ENCODE measurements at regions not wholly inside any gene's neighbourhood (a gene's known extent, or its start where the extent isn't known, plus 50 kb on each side); places are given as distances from the start of the nearest gene placed in this dataset.

DNA sequence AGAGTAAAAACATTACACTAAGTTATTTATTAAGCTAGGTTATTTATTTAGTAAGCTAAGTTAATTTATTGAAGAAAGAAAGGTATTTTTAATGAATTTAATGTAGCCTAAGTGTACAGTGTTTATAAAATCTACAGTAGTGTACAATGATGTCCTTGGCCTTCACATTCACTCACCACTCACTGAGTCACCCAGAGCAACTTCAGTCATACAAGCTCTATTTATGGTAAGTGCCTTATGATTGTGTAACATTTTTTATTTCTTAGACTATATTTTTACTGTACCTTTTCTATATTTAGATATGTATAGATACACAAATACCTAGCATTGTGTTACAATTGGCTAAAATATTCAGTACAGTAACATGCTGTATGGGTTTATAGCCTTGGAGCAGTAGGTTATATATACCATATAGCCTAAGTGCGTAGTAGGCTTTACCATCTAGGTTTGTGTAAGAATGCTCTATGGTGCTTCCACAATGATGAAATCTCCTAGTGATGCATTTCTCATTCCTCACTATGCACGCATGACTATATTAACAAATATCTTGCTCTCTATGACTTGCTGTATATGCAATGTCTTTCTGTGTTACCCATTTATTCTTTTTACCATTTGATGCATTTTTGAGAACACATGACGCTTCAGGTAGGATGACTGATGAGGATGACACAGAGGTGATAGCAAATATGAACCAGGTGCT, 309.6 kb upstream of the ATXN7L3B start:
- H3K9me3 Mint-ChIP-seq (ENCODE audit: low read depth), result no peaks in the 10 kb centered on the region
- no peak overlapping the region for H3K4me3 Mint-ChIP-seq (ENCODE audit: low read depth)
- no peak overlapping the region for H3K27ac Mint-ChIP-seq
- DNase-seq (ENCODE audit: low spot score, unreplicated experiment), result no peak
- H3K4me1 Mint-ChIP-seq (ENCODE audit: low read depth), result peaks cover 5% of the 10 kb centered on the region
- no peaks in the 10 kb centered on the region for H3K36me3 Mint-ChIP-seq (ENCODE audit: insufficient read depth)
- H3K27me3 Mint-ChIP-seq, result no peaks in the 10 kb centered on the region
- TF ChIP-seq, protein P1, sequence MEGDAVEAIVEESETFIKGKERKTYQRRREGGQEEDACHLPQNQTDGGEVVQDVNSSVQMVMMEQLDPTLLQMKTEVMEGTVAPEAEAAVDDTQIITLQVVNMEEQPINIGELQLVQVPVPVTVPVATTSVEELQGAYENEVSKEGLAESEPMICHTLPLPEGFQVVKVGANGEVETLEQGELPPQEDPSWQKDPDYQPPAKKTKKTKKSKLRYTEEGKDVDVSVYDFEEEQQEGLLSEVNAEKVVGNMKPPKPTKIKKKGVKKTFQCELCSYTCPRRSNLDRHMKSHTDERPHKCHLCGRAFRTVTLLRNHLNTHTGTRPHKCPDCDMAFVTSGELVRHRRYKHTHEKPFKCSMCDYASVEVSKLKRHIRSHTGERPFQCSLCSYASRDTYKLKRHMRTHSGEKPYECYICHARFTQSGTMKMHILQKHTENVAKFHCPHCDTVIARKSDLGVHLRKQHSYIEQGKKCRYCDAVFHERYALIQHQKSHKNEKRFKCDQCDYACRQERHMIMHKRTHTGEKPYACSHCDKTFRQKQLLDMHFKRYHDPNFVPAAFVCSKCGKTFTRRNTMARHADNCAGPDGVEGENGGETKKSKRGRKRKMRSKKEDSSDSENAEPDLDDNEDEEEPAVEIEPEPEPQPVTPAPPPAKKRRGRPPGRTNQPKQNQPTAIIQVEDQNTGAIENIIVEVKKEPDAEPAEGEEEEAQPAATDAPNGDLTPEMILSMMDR (IDR thresholded peaks at IDR 0.05; ENCODE audit: unreplicated experiment), result no peak

DNA sequence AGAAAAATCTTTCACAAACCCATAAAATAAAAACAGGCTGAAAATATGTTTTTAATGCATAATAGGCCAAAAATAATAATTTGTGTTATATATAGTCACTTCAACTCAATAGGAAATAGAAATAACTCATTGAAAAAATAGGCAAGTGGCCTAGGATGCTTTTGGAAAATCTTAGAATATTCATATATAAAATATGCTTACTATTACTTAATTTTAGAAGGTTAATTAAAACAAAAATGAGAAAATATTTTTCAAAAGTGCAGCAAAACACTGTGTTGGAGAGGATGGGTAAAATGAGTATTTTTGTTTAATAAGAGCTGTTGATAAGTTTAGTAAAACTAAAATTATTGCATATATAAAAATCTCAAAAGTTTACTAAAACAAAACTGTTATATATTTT, 308.0 kb upstream of the ATXN7L3B start:
- TF ChIP-seq, protein P1 (IDR thresholded peaks at IDR 0.05; ENCODE audit: unreplicated experiment), result no peak
- no peak overlapping the region for H3K27ac Mint-ChIP-seq
- no peaks in the 10 kb centered on the region for H3K9me3 Mint-ChIP-seq (ENCODE audit: low read depth)
- no peak for DNase-seq (ENCODE audit: low spot score, unreplicated experiment)
- H3K27me3 Mint-ChIP-seq, result no peaks in the 10 kb centered on the region
- no peaks in the 10 kb centered on the region for H3K36me3 Mint-ChIP-seq (ENCODE audit: insufficient read depth)
- H3K4me3 Mint-ChIP-seq (ENCODE audit: low read depth), result no peak overlapping the region
- H3K4me1 Mint-ChIP-seq (ENCODE audit: low read depth), result peaks cover 5% of the 10 kb centered on the region

DNA sequence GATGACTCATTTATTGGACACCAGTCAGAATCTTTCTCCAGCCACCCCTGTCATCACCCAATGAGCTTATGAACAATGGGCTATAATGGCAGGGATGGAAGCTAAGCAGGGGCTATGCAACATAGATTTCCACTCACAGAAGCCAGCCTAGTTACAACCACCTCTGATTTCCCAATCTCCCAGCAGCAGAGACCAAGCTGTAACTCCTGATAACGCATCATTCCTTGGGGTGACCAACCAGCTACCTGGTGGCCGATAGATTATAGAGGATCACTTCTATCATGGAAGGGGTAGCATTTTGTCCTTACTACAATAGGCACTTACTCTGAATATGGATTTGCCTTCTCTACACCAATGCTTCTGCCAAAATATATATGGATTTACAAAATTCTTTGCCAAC, 302.3 kb upstream of the ATXN7L3B start:
- Mint-ChIP-seq H3K27me3 (no peaks in the 10 kb centered on the region), H3K4me1 (ENCODE audit: low read depth) (no peaks in the 10 kb centered on the region), H3K9me3 (ENCODE audit: low read depth) (peaks cover 14% of the 10 kb centered on the region), H3K27ac (no peak overlapping the region), H3K4me3 (ENCODE audit: low read depth) (no peak overlapping the region), H3K36me3 (ENCODE audit: insufficient read depth) (no peaks in the 10 kb centered on the region)
- no peak for DNase-seq (ENCODE audit: low spot score, unreplicated experiment)
- TF ChIP-seq, protein P1 (IDR thresholded peaks at IDR 0.05; ENCODE audit: unreplicated experiment), result no peak

DNA sequence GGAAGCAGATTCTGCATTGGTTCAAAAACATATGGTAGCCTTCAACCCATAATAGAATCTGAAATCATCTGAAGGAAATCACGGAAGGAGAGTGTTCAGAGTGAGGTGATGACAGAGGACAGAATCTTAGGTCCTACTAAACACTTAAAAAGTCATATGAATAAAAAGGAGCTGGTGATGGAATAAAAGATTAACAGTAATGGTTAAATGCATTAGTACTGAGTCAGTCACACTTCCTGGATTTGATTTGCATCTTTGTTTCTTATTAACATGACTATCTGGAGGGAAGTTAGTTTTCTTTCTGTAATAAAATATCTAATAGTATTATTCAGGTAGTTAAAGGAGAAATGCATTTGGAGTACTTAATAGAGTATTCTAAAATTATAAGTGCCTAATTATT, 296.3 kb upstream of the ATXN7L3B start:
- no peaks in the 10 kb centered on the region for H3K27me3 Mint-ChIP-seq
- DNase-seq (ENCODE audit: low spot score, unreplicated experiment), result no peak
- no peaks in the 10 kb centered on the region for H3K4me1 Mint-ChIP-seq (ENCODE audit: low read depth)
- no peaks in the 10 kb centered on the region for H3K36me3 Mint-ChIP-seq (ENCODE audit: insufficient read depth)
- TF ChIP-seq, protein P1 (IDR thresholded peaks at IDR 0.05; ENCODE audit: unreplicated experiment), result no peak
- H3K9me3 Mint-ChIP-seq (ENCODE audit: low read depth), result peaks cover 21% of the 10 kb centered on the region
- no peak overlapping the region for H3K4me3 Mint-ChIP-seq (ENCODE audit: low read depth)
- H3K27ac Mint-ChIP-seq, result no peak overlapping the region

DNA sequence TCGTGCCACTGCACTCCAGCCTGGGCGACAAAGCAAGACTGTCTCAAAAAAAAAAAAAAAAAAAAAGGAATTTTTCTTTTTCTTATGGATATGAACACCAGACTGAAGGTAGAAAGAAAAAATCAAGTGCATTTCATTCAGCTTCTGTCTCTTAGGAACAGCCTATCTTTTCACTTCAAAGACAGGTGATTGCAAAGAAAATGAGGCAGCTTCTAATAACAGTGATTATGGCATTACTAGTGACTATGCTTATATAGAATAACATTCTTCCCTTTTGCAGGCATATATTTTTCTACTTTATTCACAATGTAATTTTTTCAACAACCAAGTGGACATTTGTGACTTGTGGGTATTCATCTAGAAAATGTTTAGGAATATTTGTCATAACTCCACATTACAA, 295.5 kb upstream of the ATXN7L3B start:
- H3K4me1 Mint-ChIP-seq (ENCODE audit: low read depth), result no peaks in the 10 kb centered on the region
- no peak overlapping the region for H3K4me3 Mint-ChIP-seq (ENCODE audit: low read depth)
- no peaks in the 10 kb centered on the region for H3K27me3 Mint-ChIP-seq
- TF ChIP-seq, protein P1 (IDR thresholded peaks at IDR 0.05; ENCODE audit: unreplicated experiment), result no peak
- DNase-seq (ENCODE audit: low spot score, unreplicated experiment), result no peak
- no peak overlapping the region for H3K27ac Mint-ChIP-seq
- H3K9me3 Mint-ChIP-seq (ENCODE audit: low read depth), result peaks cover 22% of the 10 kb centered on the region
- no peaks in the 10 kb centered on the region for H3K36me3 Mint-ChIP-seq (ENCODE audit: insufficient read depth)

Measured in progenitor cell of endocrine pancreas (in vitro differentiated cells).